Liver (tissue), 8 donors: ENCODE measurements at regions not wholly inside any gene's neighbourhood (a gene's known extent, or its start where the extent isn't known, plus 50 kb on each side); places are given as distances from the start of the nearest gene placed in this dataset.

Experiments
- DNase-seq: peaks from one replicate; pipeline ENCODE4 v3.0.0-alpha.2; 2017; ENCODE audit warnings: low spot score
- H3K27ac ChIP-seq, 2 donors: one replicate each; pipeline ENCODE4 v1.7.0; 2013; ENCODE audit warnings: inconsistent platforms in 2 of 2, low read length in 2 of 2, control low read depth in 1 of 2, low read depth in 1 of 2, mild to moderate bottlenecking in 1 of 2
- H3K27me3 ChIP-seq, 4 donors: one replicate each; pipeline versions ENCODE4 v1.6.1 to v1.7.0; 2013; ENCODE audit warnings: low read length in 3 of 4, inconsistent platforms in 1 of 4, mild to moderate bottlenecking in 1 of 4, moderate library complexity in 1 of 4; ENCODE audit not compliant: control insufficient read depth in 4 of 4, insufficient read depth in 4 of 4
- H3K36me3 ChIP-seq, 4 donors: one replicate each; pipeline versions ENCODE4 v1.6.1 to v1.7.0; 2013; ENCODE audit warnings: low read length in 3 of 4, mild to moderate bottlenecking in 3 of 4, low read depth in 1 of 4, moderate library complexity in 1 of 4; ENCODE audit not compliant: control insufficient read depth in 4 of 4, insufficient read depth in 3 of 4
- H3K4me1 ChIP-seq, 4 donors: one replicate each; pipeline versions ENCODE4 v1.6.1 to v1.7.0; 2013; ENCODE audit warnings: low read length in 3 of 4, mild to moderate bottlenecking in 3 of 4, moderate library complexity in 1 of 4; ENCODE audit not compliant: control insufficient read depth in 4 of 4, insufficient read depth in 4 of 4
- H3K4me3 ChIP-seq, 3 donors: one replicate each; pipeline versions ENCODE4 v1.6.1 to v1.7.0; 2013; ENCODE audit warnings: low read length in 3 of 3, control low read depth in 1 of 3, low read depth in 1 of 3, mild to moderate bottlenecking in 1 of 3
- H3K9ac ChIP-seq, 2 donors: one replicate each; pipeline ENCODE4 v1.7.0; 2013; ENCODE audit warnings: low read length in 2 of 2, mild to moderate bottlenecking in 2 of 2, moderate library complexity in 2 of 2, control low read depth in 1 of 2, low read depth in 1 of 2
- H3K9me3 ChIP-seq, 4 donors: one replicate each; pipeline versions ENCODE4 v1.6.1 to v1.7.0; 2013; ENCODE audit warnings: low read length in 3 of 4; ENCODE audit not compliant: control insufficient read depth in 4 of 4
- EGR1 ChIP-seq, 2 donors: IDR thresholded peaks; 2 replicates each; pipeline ENCODE4 v1.6.1; 2016 to 2018; ENCODE audit warnings: antibody characterized with exemption in 2 of 2, low read depth in 2 of 2
- FOXA1 ChIP-seq: IDR thresholded peaks from 2 replicates; pipeline ENCODE4 v1.6.1; 2016; ENCODE audit warnings: antibody characterized with exemption
- FOXA2 ChIP-seq: IDR thresholded peaks from 2 replicates; pipeline ENCODE4 v1.6.1; 2016; ENCODE audit warnings: antibody characterized with exemption
- GABPA ChIP-seq, 2 donors: IDR thresholded peaks in 1 of 2; conservative IDR thresholded peaks in 1 of 2; 2 replicates each; pipeline ENCODE4 v1.6.1; 2016; ENCODE audit warnings: antibody characterized with exemption in 2 of 2, mild to moderate bottlenecking in 1 of 2, moderate library complexity in 1 of 2
- HNF4A ChIP-seq, 2 donors: conservative IDR thresholded peaks; 2 replicates each; pipeline ENCODE4 v1.6.1; 2016; ENCODE audit warnings: antibody characterized with exemption in 2 of 2, mild to moderate bottlenecking in 2 of 2
- HNF4G ChIP-seq: IDR thresholded peaks from 2 replicates; pipeline ENCODE4 v1.6.1; 2016; ENCODE audit warnings: antibody characterized with exemption
- JUND ChIP-seq, 2 donors: IDR thresholded peaks; 2 replicates each; pipeline ENCODE4 v1.6.1; 2016; ENCODE audit warnings: antibody characterized with exemption in 2 of 2
- NR2F2 ChIP-seq: IDR thresholded peaks from 2 replicates; pipeline ENCODE4 v1.6.1; 2016; ENCODE audit warnings: antibody characterized with exemption
- RAD21 ChIP-seq, 2 donors: IDR thresholded peaks; 2 replicates each; pipeline ENCODE4 v1.6.1; 2016; ENCODE audit warnings: antibody characterized with exemption in 2 of 2, mild to moderate bottlenecking in 2 of 2
- RXRA ChIP-seq, 2 donors: IDR thresholded peaks; 2 replicates each; pipeline ENCODE4 v1.6.1; 2017 to 2018; ENCODE audit warnings: antibody characterized with exemption in 2 of 2, mild to moderate bottlenecking in 1 of 2
- SP1 ChIP-seq: IDR thresholded peaks from 2 replicates; pipeline ENCODE4 v1.6.1; 2018; ENCODE audit warnings: antibody characterized with exemption, mild to moderate bottlenecking
- TAF1 ChIP-seq: conservative IDR thresholded peaks from 2 replicates; pipeline ENCODE4 v1.6.1; 2016; ENCODE audit warnings: antibody characterized with exemption, mild to moderate bottlenecking
- YY1 ChIP-seq: IDR thresholded peaks from 2 replicates; pipeline ENCODE4 v1.6.1; 2016; ENCODE audit warnings: antibody characterized with exemption, mild to moderate bottlenecking
- WGBS: extraction: QIAGEN DNeasy Blood & Tissue Kit; methylation state at CpG from one replicate; pipeline ENCODE4 v1.1.7; 2013; 5-methylcytosine and 5-hydroxymethylcytosine counted together
- TF ChIP-seq, protein P1 (sequence below): fragments of 150-350 bp; IDR thresholded peaks from 2 replicates; pipeline ENCODE4 v1.5.1; 2017; ENCODE audit warnings: improper control_type of control experiment, low read depth, low read length; ENCODE audit not compliant: missing input control
- TF ChIP-seq, protein P2 (sequence below): IDR thresholded peaks from 2 replicates; pipeline ENCODE4 v1.6.1; 2016; ENCODE audit warnings: antibody characterized with exemption
- TF ChIP-seq, protein P3 (sequence below): IDR thresholded peaks from 2 replicates; pipeline ENCODE4 v1.6.1; 2016; ENCODE audit warnings: antibody characterized with exemption
- TF ChIP-seq, protein P4 (sequence below): IDR thresholded peaks from 2 replicates; pipeline ENCODE4 v1.6.1; 2016; ENCODE audit warnings: antibody characterized with exemption
- TF ChIP-seq, protein P5 (sequence below): IDR thresholded peaks from 2 replicates; pipeline ENCODE4 v1.6.1; 2016; ENCODE audit warnings: antibody characterized with exemption, mild to moderate bottlenecking
- donor health status: healthy.
- donor health status: healthy.
- donor health status: healthy.
- donor health status: healthy.
- donor health status: healthy.

DNA sequence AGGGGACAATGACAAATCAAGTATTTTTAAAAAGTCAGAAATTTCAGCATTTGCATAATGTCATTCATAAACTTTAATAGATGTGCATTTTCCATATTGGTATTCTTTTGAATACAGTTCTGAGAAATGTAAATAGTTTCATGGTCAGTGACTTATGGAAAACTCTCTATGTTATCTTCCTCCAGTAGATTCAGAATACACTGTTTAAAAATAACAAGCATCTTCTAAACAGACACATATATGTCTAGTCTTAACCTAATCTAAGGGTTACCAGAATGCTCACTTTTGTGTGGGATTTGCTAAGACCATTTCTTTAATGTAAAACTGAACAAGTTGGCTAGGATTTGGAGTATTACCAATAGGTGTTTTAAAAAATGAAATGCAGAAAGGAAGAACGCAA is 119.8 kb upstream of the SGCG start:
- H3K9me3 ChIP-seq = peaks cover 0 to 2% (median 0%) of the 10 kb centered on the region in 4 donors
- no peak for DNase-seq
- H3K27ac ChIP-seq = no peak overlapping the region
- H3K4me3 ChIP-seq = no peak overlapping the region
- WGBS = 86% methylated on average over 1 of the region's 1 CpG
- H3K27me3 ChIP-seq = no peaks in the 10 kb centered on the region
- no peaks in the 10 kb centered on the region for H3K36me3 ChIP-seq
- TF ChIP-seq TAF1 (no peak), HNF4A (conservative IDR thresholded peaks at IDR 0.05) (no peak), HNF4G (no peak), SP1 (no peak), FOXA1 (no peak)
- H3K9ac ChIP-seq = no peak overlapping the region
- H3K4me1 ChIP-seq = no peaks in the 10 kb centered on the region

DNA sequence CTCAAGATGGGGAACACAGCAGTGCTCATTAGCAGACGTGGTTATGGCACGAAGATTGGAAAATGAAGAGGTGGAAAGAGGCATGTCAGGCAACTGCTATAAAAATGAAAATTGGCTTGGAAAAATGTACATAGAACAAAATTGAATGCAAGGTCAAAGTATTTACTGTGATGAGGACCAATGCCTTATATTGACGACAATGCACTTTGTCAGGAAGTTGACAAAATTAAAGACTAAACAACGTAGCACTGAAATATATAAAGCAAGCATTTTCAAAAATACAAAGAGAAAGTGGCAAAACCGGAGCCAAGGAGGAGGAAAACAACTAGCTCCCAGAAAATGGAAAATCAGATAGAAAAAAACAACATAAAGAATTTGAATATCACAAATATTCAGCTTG is 113.7 kb upstream of the SGCG start:
- 68% methylated on average over 5 of the region's 5 CpGs for whole genome bisulfite sequencing
- H3K36me3 ChIP-seq = no peaks in the 10 kb centered on the region
- no peak overlapping the region for H3K27ac ChIP-seq
- no peak for DNase-seq
- no peaks in the 10 kb centered on the region for H3K27me3 ChIP-seq
- no peak overlapping the region for H3K4me3 ChIP-seq
- TF ChIP-seq NR2F2 (no peak), YY1 (no peak), FOXA1 (no peak), SP1 (no peak), HNF4G (no peak), HNF4A (conservative IDR thresholded peaks at IDR 0.05) (no peak), RXRA (IDR thresholded peaks at IDR 0.05) (no peak), EGR1 (IDR thresholded peaks at IDR 0.05; ENCODE audit: low read depth in 2 of 2) (no peak), RAD21 (IDR thresholded peaks at IDR 0.05) (no peak), TAF1 (no peak), GABPA (IDR thresholded peaks at IDR 0.05 in 1 of 2, conservative IDR thresholded peaks at IDR 0.05 in 1 of 2) (no peak), JUND (IDR thresholded peaks at IDR 0.05) (no peak), FOXA2 (no peak)
- TF ChIP-seq, protein P1, sequence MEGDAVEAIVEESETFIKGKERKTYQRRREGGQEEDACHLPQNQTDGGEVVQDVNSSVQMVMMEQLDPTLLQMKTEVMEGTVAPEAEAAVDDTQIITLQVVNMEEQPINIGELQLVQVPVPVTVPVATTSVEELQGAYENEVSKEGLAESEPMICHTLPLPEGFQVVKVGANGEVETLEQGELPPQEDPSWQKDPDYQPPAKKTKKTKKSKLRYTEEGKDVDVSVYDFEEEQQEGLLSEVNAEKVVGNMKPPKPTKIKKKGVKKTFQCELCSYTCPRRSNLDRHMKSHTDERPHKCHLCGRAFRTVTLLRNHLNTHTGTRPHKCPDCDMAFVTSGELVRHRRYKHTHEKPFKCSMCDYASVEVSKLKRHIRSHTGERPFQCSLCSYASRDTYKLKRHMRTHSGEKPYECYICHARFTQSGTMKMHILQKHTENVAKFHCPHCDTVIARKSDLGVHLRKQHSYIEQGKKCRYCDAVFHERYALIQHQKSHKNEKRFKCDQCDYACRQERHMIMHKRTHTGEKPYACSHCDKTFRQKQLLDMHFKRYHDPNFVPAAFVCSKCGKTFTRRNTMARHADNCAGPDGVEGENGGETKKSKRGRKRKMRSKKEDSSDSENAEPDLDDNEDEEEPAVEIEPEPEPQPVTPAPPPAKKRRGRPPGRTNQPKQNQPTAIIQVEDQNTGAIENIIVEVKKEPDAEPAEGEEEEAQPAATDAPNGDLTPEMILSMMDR = no peak
- TF ChIP-seq, protein P2, sequence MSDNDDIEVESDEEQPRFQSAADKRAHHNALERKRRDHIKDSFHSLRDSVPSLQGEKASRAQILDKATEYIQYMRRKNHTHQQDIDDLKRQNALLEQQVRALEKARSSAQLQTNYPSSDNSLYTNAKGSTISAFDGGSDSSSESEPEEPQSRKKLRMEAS = no peak
- TF ChIP-seq, protein P3, sequence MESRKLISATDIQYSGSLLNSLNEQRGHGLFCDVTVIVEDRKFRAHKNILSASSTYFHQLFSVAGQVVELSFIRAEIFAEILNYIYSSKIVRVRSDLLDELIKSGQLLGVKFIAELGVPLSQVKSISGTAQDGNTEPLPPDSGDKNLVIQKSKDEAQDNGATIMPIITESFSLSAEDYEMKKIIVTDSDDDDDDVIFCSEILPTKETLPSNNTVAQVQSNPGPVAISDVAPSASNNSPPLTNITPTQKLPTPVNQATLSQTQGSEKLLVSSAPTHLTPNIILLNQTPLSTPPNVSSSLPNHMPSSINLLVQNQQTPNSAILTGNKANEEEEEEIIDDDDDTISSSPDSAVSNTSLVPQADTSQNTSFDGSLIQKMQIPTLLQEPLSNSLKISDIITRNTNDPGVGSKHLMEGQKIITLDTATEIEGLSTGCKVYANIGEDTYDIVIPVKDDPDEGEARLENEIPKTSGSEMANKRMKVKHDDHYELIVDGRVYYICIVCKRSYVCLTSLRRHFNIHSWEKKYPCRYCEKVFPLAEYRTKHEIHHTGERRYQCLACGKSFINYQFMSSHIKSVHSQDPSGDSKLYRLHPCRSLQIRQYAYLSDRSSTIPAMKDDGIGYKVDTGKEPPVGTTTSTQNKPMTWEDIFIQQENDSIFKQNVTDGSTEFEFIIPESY = no peak
- TF ChIP-seq, protein P4, sequence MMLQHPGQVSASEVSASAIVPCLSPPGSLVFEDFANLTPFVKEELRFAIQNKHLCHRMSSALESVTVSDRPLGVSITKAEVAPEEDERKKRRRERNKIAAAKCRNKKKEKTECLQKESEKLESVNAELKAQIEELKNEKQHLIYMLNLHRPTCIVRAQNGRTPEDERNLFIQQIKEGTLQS = no peak
- TF ChIP-seq, protein P5, sequence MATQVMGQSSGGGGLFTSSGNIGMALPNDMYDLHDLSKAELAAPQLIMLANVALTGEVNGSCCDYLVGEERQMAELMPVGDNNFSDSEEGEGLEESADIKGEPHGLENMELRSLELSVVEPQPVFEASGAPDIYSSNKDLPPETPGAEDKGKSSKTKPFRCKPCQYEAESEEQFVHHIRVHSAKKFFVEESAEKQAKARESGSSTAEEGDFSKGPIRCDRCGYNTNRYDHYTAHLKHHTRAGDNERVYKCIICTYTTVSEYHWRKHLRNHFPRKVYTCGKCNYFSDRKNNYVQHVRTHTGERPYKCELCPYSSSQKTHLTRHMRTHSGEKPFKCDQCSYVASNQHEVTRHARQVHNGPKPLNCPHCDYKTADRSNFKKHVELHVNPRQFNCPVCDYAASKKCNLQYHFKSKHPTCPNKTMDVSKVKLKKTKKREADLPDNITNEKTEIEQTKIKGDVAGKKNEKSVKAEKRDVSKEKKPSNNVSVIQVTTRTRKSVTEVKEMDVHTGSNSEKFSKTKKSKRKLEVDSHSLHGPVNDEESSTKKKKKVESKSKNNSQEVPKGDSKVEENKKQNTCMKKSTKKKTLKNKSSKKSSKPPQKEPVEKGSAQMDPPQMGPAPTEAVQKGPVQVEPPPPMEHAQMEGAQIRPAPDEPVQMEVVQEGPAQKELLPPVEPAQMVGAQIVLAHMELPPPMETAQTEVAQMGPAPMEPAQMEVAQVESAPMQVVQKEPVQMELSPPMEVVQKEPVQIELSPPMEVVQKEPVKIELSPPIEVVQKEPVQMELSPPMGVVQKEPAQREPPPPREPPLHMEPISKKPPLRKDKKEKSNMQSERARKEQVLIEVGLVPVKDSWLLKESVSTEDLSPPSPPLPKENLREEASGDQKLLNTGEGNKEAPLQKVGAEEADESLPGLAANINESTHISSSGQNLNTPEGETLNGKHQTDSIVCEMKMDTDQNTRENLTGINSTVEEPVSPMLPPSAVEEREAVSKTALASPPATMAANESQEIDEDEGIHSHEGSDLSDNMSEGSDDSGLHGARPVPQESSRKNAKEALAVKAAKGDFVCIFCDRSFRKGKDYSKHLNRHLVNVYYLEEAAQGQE = no peak
- H3K9me3 ChIP-seq = no peaks in the 10 kb centered on the region
- no peaks in the 10 kb centered on the region for H3K4me1 ChIP-seq
- H3K9ac ChIP-seq = no peak overlapping the region
